Skeletal muscle tissue (tissue), 3 donors: ENCODE measurements at regions not wholly inside any gene's neighbourhood (a gene's known extent, or its start where the extent isn't known, plus 50 kb on each side); places are given as distances from the start of the nearest gene placed in this dataset.

Experiments
- H3K27ac ChIP-seq: one replicate; pipeline ENCODE4 v1.7.0; 2013; ENCODE audit warnings: mild to moderate bottlenecking, low read depth, low read length, inconsistent platforms
- H3K27me3 ChIP-seq, 3 donors: one replicate each; pipeline ENCODE4 v1.7.0; 2013; ENCODE audit warnings: low read length in 3 of 3; ENCODE audit not compliant: control insufficient read depth in 3 of 3, insufficient read depth in 3 of 3
- H3K36me3 ChIP-seq, 3 donors: one replicate each; pipeline ENCODE4 v1.7.0; 2013; ENCODE audit warnings: low read length in 3 of 3; ENCODE audit not compliant: control insufficient read depth in 3 of 3, insufficient read depth in 3 of 3
- H3K4me1 ChIP-seq, 3 donors: one replicate each; pipeline ENCODE4 v1.7.0; 2013; ENCODE audit warnings: low read length in 3 of 3, mild to moderate bottlenecking in 3 of 3; ENCODE audit not compliant: control insufficient read depth in 3 of 3, insufficient read depth in 3 of 3
- H3K4me3 ChIP-seq, 3 donors: one replicate each; pipeline ENCODE4 v1.7.0; 2013; ENCODE audit warnings: low read length in 3 of 3
- H3K9ac ChIP-seq, 3 donors: one replicate each; pipeline ENCODE4 v1.7.0; 2013; ENCODE audit warnings: low read length in 3 of 3, mild to moderate bottlenecking in 3 of 3, moderate library complexity in 2 of 3, low read depth in 1 of 3
- H3K9me3 ChIP-seq, 3 donors: one replicate each; pipeline ENCODE4 v1.7.0; 2013; ENCODE audit warnings: low read length in 3 of 3; ENCODE audit not compliant: control insufficient read depth in 3 of 3
- donor health status: Osteomylitis.

- H3K27ac ChIP-seq: no peak overlapping the region
- H3K4me1 ChIP-seq: no peaks in the 10 kb centered on the region
- no peaks in the 10 kb centered on the region for H3K9me3 ChIP-seq
- no peaks in the 10 kb centered on the region for H3K27me3 ChIP-seq
- no peak overlapping the region for H3K9ac ChIP-seq
- no peaks in the 10 kb centered on the region for H3K36me3 ChIP-seq
- H3K4me3 ChIP-seq: no peak overlapping the region
Measured at GRCh38 chr20:7361321-7361720, 578.9 kb downstream of the HAO1 start.

GRCh38 chr20:7361931-7362330 is 578.3 kb downstream of the HAO1 start:
- Histone ChIP-seq H3K27me3 (no peaks in the 10 kb centered on the region), H3K9ac (no peak overlapping the region), H3K27ac (no peak overlapping the region), H3K4me1 (no peaks in the 10 kb centered on the region), H3K4me3 (no peak overlapping the region), H3K36me3 (no peaks in the 10 kb centered on the region), H3K9me3 (no peaks in the 10 kb centered on the region)

- Histone ChIP-seq H3K36me3 (no peaks in the 10 kb centered on the region), H3K9me3 (no peaks in the 10 kb centered on the region), H3K27me3 (no peaks in the 10 kb centered on the region), H3K4me3 (no peak overlapping the region), H3K27ac (no peak overlapping the region), H3K4me1 (no peaks in the 10 kb centered on the region), H3K9ac (no peak overlapping the region)
Measured at GRCh38 chr20:7362601-7363000, 577.7 kb downstream of the HAO1 start.

GRCh38 chr20:7366189-7366588 is 574.1 kb downstream of the HAO1 start:
- Histone ChIP-seq H3K36me3 (no peaks in the 10 kb centered on the region), H3K4me3 (no peak overlapping the region), H3K27ac (no peak overlapping the region), H3K9me3 (no peaks in the 10 kb centered on the region), H3K4me1 (no peaks in the 10 kb centered on the region), H3K27me3 (no peaks in the 10 kb centered on the region), H3K9ac (no peak overlapping the region)

GRCh38 chr20:7371518-7372163 is 568.6 kb downstream of the HAO1 start:
- H3K4me3 ChIP-seq: no peak overlapping the region
- H3K27me3 ChIP-seq: no peaks in the 10 kb centered on the region
- no peaks in the 10 kb centered on the region for H3K36me3 ChIP-seq
- no peak overlapping the region for H3K9ac ChIP-seq
- H3K9me3 ChIP-seq: no peaks in the 10 kb centered on the region
- H3K4me1 ChIP-seq: no peaks in the 10 kb centered on the region
- no peak overlapping the region for H3K27ac ChIP-seq

GRCh38 chr20:7375905-7376304 is 564.4 kb downstream of the HAO1 start:
- Histone ChIP-seq H3K4me3 (no peak overlapping the region), H3K9me3 (no peaks in the 10 kb centered on the region), H3K4me1 (no peaks in the 10 kb centered on the region), H3K36me3 (no peaks in the 10 kb centered on the region), H3K9ac (no peak overlapping the region), H3K27me3 (peaks cover 0 to 2% (median 0%) of the 10 kb centered on the region in 3 donors), H3K27ac (no peak overlapping the region)

GRCh38 chr20:7378864-7379605 is 561.2 kb downstream of the HAO1 start:
- no peak overlapping the region for H3K9ac ChIP-seq
- H3K27ac ChIP-seq: no peak overlapping the region
- no peaks in the 10 kb centered on the region for H3K9me3 ChIP-seq
- H3K4me1 ChIP-seq: no peaks in the 10 kb centered on the region
- H3K36me3 ChIP-seq: no peaks in the 10 kb centered on the region
- H3K4me3 ChIP-seq: no peak overlapping the region
- H3K27me3 ChIP-seq: peaks cover 0 to 2% (median 0%) of the 10 kb centered on the region in 3 donors

- Histone ChIP-seq H3K27ac (no peak overlapping the region), H3K4me1 (no peaks in the 10 kb centered on the region), H3K9ac (no peak overlapping the region), H3K36me3 (no peaks in the 10 kb centered on the region), H3K27me3 (peaks cover 0 to 2% (median 0%) of the 10 kb centered on the region in 3 donors), H3K9me3 (no peaks in the 10 kb centered on the region), H3K4me3 (no peak overlapping the region)
Measured at GRCh38 chr20:7379621-7380220, 560.5 kb downstream of the HAO1 start.

- peaks cover 0 to 2% (median 0%) of the 10 kb centered on the region in 3 donors for H3K27me3 ChIP-seq
- H3K4me3 ChIP-seq: no peak overlapping the region
- H3K36me3 ChIP-seq: no peaks in the 10 kb centered on the region
- no peak overlapping the region for H3K27ac ChIP-seq
- H3K9ac ChIP-seq: no peak overlapping the region
- H3K4me1 ChIP-seq: no peaks in the 10 kb centered on the region
- no peaks in the 10 kb centered on the region for H3K9me3 ChIP-seq
Measured at GRCh38 chr20:7383216-7383615, 557.0 kb downstream of the HAO1 start.

GRCh38 chr20:7387638-7388193 is 552.5 kb downstream of the HAO1 start:
- H3K27me3 ChIP-seq: no peaks in the 10 kb centered on the region
- no peaks in the 10 kb centered on the region for H3K36me3 ChIP-seq
- no peak overlapping the region for H3K27ac ChIP-seq
- H3K9me3 ChIP-seq: no peaks in the 10 kb centered on the region
- no peak overlapping the region for H3K9ac ChIP-seq
- no peak overlapping the region for H3K4me3 ChIP-seq
- H3K4me1 ChIP-seq: no peaks in the 10 kb centered on the region
